ENCODE measurements at regions not wholly inside any gene's neighbourhood (a gene's known extent, or its start where the extent isn't known, plus 50 kb on each side); places are given as distances from the start of the nearest gene placed in this dataset.

GRCh38 chr1:104932949-104933679 lies 1183.4 kb downstream of the AMY1C start:
- H2AFZ ChIP-seq (ENCODE audit: control insufficient read depth, low read depth, low read length): peak overlapping the region; percentile 12; the same call in 1 of the 2 replicates

More at GRCh38 chr1:104932949-104933679, 1183.4 kb downstream of the AMY1C start:
- Histone ChIP-seq H3K27me3 (replicated peaks in 1 of 2; ENCODE audit: control insufficient read depth in 2 of 2, insufficient read depth in 2 of 2, low read length in 1 of 2) (no peaks in the 10 kb centered on the region), H4K20me1 (ENCODE audit: control insufficient read depth, insufficient read depth) (no peaks in the 10 kb centered on the region), H3K9me3 (replicated peaks; ENCODE audit: control insufficient read depth, insufficient read depth, low read length) (no peaks in the 10 kb centered on the region; the same call in 2 of the 3 replicates), H3K27ac (ENCODE audit: control insufficient read depth, insufficient read depth) (no peak overlapping the region), H3K36me3 (ENCODE audit: control insufficient read depth in 2 of 2, insufficient read depth in 2 of 2, low read length in 1 of 2) (no peaks in the 10 kb centered on the region), H3K4me1 (ENCODE audit: control insufficient read depth, insufficient read depth, low read length) (peaks cover 6% of the 10 kb centered on the region), H3K9ac (ENCODE audit: control insufficient read depth, insufficient read depth, low read length) (no peak overlapping the region), H3K4me2 (ENCODE audit: control insufficient read depth, insufficient read depth) (no peak overlapping the region), H3K4me3 (no peak overlapping the region), H3K79me2 (ENCODE audit: control insufficient read depth, insufficient read depth, low read length) (no peaks in the 10 kb centered on the region)
- ChIA-PET CTCF (interaction anchor here (0.6 to 1.3 kb wide), 3 partner anchors 40 to 153 kb away, joined by 3 to 4 read pairs (median 3); no protein-coding TSS in a partner anchor), RAD21 (ENCODE audit: unreplicated experiment) (interaction anchor here (1.1 kb wide), 1 partner anchor 11 kb away, joined by 3 read pairs; no protein-coding TSS in a partner anchor), POLR2A (no interaction called here), SMC1A (ENCODE audit: uncharacterized antibody, unreplicated experiment) (interaction anchor here (1.0 to 1.1 kb wide), 3 partner anchors 26 to 142 kb away, joined by 3 read pairs; no protein-coding TSS in a partner anchor)
- ATAC-seq (peak; percentile 59), FAIRE-seq (no peak), DNase-seq (ENCODE audit: low read depth, low spot score) (no peak)
- BruUV-seq (replicated peaks): no TSS peak
- TF ChIP-seq BCL11A (IDR thresholded peaks at IDR 0.05; ENCODE audit: low read depth, low read length): no peak
- peak; percentile 61; the same call in 1 of the 2 replicates for TF ChIP-seq PKNOX1 (IDR thresholded peaks at IDR 0.05)
- peak; percentile 53; the same call in 1 of the 2 replicates for TF ChIP-seq NFYB (IDR thresholded peaks at IDR 0.05; ENCODE audit: insufficient read depth, low read depth, low read length)
- TF ChIP-seq E4F1 (IDR thresholded peaks at IDR 0.05; ENCODE audit: borderline replicate concordance, partially characterized antibody): no peak
- no peak for TF ChIP-seq STAT1 (conservative IDR thresholded peaks at IDR 0.05)
- TF ChIP-seq RUNX3 (IDR thresholded peaks at IDR 0.05; ENCODE audit: low read length): peak; percentile 35; the same call in 1 of the 2 replicates
- peak; percentile 74 for TF ChIP-seq SPI1 (IDR thresholded peaks at IDR 0.05; ENCODE audit: borderline replicate concordance, insufficient read depth, low read depth, low read length)
- WGBS (ENCODE audit: insufficient coverage, insufficient replicate concordance, low lambda C conversion rate, missing lambda C conversion rate): 46% methylated on average over 13 of the region's 14 CpGs
- intact Hi-C loops (cut with micrococcal nuclease; ENCODE audit: unreplicated experiment): no loop called here
- in situ Hi-C loops (cut with MboI): no loop called here

All from GM12878 (cell line).